ENCODE measurements at regions not wholly inside any gene's neighbourhood (a gene's known extent, or its start where the extent isn't known, plus 50 kb on each side); places are given as distances from the start of the nearest gene placed in this dataset.

- TF ChIP-seq ZBTB40 (IDR thresholded peaks at IDR 0.05) (no peak), ZBTB40 (CRISPR knock-in tag; IDR thresholded peaks at IDR 0.05) (no peak), MTA1 (IDR thresholded peaks at IDR 0.05; ENCODE audit: borderline replicate concordance) (no peak), NFRKB (IDR thresholded peaks at IDR 0.05; ENCODE audit: low read depth) (no peak), PML (IDR thresholded peaks at IDR 0.05; ENCODE audit: low read length) (no peak), CBX1 (IDR thresholded peaks at IDR 0.05; ENCODE audit: low read depth) (no peak), BRF1 (IDR thresholded peaks at IDR 0.05; ENCODE audit: borderline replicate concordance, extremely low read depth, insufficient read length) (no peak)
Measured at GRCh38 chr7:4319280-4319679, 362.8 kb upstream of the FOXK1 start (continued).

All from K562 (cell line).